Liver (tissue), 3 donors: ENCODE measurements at regions not wholly inside any gene's neighbourhood (a gene's known extent, or its start where the extent isn't known, plus 50 kb on each side); places are given as distances from the start of the nearest gene placed in this dataset.

Experiments used
- ATF3 ChIP-seq: IDR thresholded peaks from 2 replicates; pipeline ENCODE4 v1.6.1; 2016; ENCODE audit warnings: antibody characterized with exemption
- CTCF ChIP-seq: fragments of 150-350 bp; IDR thresholded peaks from 2 replicates; pipeline ENCODE4 v1.5.1; 2017; ENCODE audit warnings: improper control_type of control experiment, low read depth, low read length; ENCODE audit not compliant: missing input control
- FOXA1 ChIP-seq: IDR thresholded peaks from 2 replicates; pipeline ENCODE4 v1.6.1; 2016; ENCODE audit warnings: antibody characterized with exemption
- GABPA ChIP-seq, 2 donors: IDR thresholded peaks in 1 of 2; conservative IDR thresholded peaks in 1 of 2; 2 replicates each; pipeline ENCODE4 v1.6.1; 2016; ENCODE audit warnings: antibody characterized with exemption in 2 of 2, mild to moderate bottlenecking in 1 of 2, moderate library complexity in 1 of 2
- HNF4A ChIP-seq, 2 donors: conservative IDR thresholded peaks; 2 replicates each; pipeline ENCODE4 v1.6.1; 2016; ENCODE audit warnings: antibody characterized with exemption in 2 of 2, mild to moderate bottlenecking in 2 of 2
- HNF4G ChIP-seq: IDR thresholded peaks from 2 replicates; pipeline ENCODE4 v1.6.1; 2016; ENCODE audit warnings: antibody characterized with exemption
- MAX ChIP-seq: IDR thresholded peaks from 2 replicates; pipeline ENCODE4 v1.6.1; 2016; ENCODE audit warnings: antibody characterized with exemption
- RAD21 ChIP-seq, 2 donors: IDR thresholded peaks; 2 replicates each; pipeline ENCODE4 v1.6.1; 2016; ENCODE audit warnings: antibody characterized with exemption in 2 of 2, mild to moderate bottlenecking in 2 of 2
- REST ChIP-seq: IDR thresholded peaks from 2 replicates; pipeline ENCODE4 v1.6.1; 2016; ENCODE audit warnings: antibody characterized with exemption, mild to moderate bottlenecking
- SP1 ChIP-seq: IDR thresholded peaks from 2 replicates; pipeline ENCODE4 v1.6.1; 2018; ENCODE audit warnings: antibody characterized with exemption, mild to moderate bottlenecking
- TAF1 ChIP-seq: conservative IDR thresholded peaks from 2 replicates; pipeline ENCODE4 v1.6.1; 2016; ENCODE audit warnings: antibody characterized with exemption, mild to moderate bottlenecking
- YY1 ChIP-seq: IDR thresholded peaks from 2 replicates; pipeline ENCODE4 v1.6.1; 2016; ENCODE audit warnings: antibody characterized with exemption, mild to moderate bottlenecking
- ZBTB33 ChIP-seq: IDR thresholded peaks from 2 replicates; pipeline ENCODE4 v1.6.1; 2016; ENCODE audit warnings: antibody characterized with exemption
- donor health status: healthy.
- donor health status: healthy.

GRCh38 chr7:155382802-155383171 lies 75.1 kb upstream of the EN2 start:
- TF ChIP-seq GABPA (IDR thresholded peaks at IDR 0.05 in 1 of 2, conservative IDR thresholded peaks at IDR 0.05 in 1 of 2) (no peak), CTCF (no peak), FOXA1 (no peak), ATF3 (no peak), REST (no peak), TAF1 (no peak), YY1 (no peak), HNF4G (no peak), SP1 (no peak), RAD21 (IDR thresholded peaks at IDR 0.05) (no peak), MAX (no peak), HNF4A (conservative IDR thresholded peaks at IDR 0.05) (no peak), ZBTB33 (no peak)
